T-helper 1 cell treated with Interleukin-12 subunit alpha and Interleukin-12 subunit beta and Interleukin-4 antibody, amounts not matched to agents 30 ng/mL and 1 ng/mL, for 36 hours (primary cell): ENCODE measurements at regions not wholly inside any gene's neighbourhood (a gene's known extent, or its start where the extent isn't known, plus 50 kb on each side); places are given as distances from the start of the nearest gene placed in this dataset.

Experiments
- intact Hi-C: fragments of 100-400 bp; cut with micrococcal nuclease; formaldehyde crosslinking; loops from one replicate; pipeline ENCODE4 v1.15.1; 2024

DNA sequence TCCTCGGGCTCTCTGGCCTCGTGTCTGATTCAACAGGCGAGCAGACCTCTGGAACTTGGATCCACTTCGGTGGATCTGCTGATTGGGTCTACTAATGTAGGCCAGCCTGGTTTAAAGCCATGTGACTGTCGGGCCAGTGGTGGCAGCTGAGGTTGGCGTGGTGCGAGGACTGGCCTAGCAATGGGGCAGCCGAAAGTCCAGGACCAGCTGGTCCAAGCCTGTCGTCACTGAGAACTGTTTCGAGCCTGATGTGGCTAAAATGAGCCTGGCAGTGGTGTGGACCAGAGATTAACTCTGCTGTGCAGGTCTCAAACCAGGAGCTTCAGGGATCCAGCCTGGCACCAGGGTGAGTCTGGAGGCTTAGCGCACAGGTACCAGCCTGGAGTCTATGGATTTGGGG, 56.4 kb upstream of the ROBO1 start:
- intact Hi-C loops = no loop called here

DNA sequence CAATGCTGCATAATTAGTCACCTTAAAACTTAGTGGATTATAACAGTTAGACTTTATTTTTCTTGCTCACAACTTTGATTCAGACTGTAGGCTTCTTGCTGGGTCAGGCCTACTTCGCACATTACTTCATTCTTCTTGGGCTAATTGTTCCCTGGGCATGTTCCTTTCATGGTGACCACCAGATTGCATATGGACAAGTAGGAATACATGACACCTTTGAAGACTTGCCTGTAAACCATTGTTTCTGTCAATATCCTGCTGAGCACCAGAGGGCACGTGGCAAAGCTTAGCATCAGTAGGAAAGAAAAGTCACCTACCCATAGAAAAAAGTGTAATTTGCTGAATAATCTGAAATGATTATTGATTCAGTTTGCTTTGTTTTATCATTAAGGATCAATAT, 54.3 kb upstream of the ROBO1 start:
- intact Hi-C loops = no loop called here

DNA sequence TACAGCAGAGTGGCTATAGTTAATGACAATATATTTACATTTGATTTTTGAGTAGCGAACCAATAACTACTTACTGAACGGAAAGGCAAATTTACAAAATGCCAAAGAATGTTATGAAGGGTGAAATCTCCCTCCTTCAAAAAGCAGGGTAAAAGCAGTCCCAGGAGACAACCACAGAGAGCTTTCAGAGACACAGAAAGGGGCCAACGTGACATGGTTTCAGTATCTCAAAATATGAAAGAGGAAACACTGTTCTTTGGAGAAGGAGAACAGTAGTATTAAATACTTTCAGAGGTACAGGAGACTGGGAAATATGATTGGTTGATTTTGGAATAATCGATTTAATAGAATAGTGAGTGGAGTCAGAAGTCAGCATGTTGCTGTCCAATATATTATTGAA, 52.3 kb upstream of the ROBO1 start:
- intact Hi-C loops = no loop called here

DNA sequence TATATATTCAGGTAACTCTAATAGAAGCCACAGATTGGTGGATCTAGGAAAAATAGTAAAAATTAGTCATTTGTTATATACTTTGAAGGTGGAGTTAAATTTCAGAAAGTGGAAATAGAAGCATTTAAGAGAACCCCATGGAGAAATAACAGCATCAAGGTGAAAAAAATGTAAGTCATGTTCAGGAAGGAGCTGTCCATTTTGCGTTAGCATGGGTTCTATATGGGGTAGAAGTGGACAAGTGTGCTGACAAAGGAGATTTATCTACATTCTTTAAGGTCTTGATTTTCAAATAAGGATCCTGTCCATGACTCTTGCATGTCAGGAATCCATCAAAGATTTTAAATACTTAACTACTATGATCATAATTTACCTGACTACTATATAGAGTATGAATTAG, 50.2 kb upstream of the ROBO1 start:
- intact Hi-C loops = no loop called here
